Kidney epithelial cell (primary cell): ENCODE measurements at regions not wholly inside any gene's neighbourhood (a gene's known extent, or its start where the extent isn't known, plus 50 kb on each side); places are given as distances from the start of the nearest gene placed in this dataset.
A peak's percentile ranks its signal among the peaks of the same experiment; 100 is the strongest.

Experiments
- DNase-seq: peaks from one replicate; pipeline ENCODE4 v3.0.0-alpha.2; 2010; ENCODE audit warnings: low read depth
- H3K27me3 ChIP-seq: 2 replicates; pipeline ENCODE4 v1.6.0; 2011; ENCODE audit warnings: low read length; ENCODE audit not compliant: control insufficient read depth, insufficient read depth
- H3K36me3 ChIP-seq: 2 replicates; pipeline ENCODE4 v1.5.1; 2011; ENCODE audit warnings: low read length; ENCODE audit not compliant: control insufficient read depth, insufficient read depth
- H3K4me3 ChIP-seq: 2 replicates; pipeline ENCODE4 v1.5.1; 2011; ENCODE audit warnings: low read depth, mild to moderate bottlenecking, control low read depth, low read length
- CTCF ChIP-seq: IDR thresholded peaks from 2 replicates; pipeline ENCODE4 v1.5.1; 2011; ENCODE audit warnings: mild to moderate bottlenecking, moderate library complexity, low read length, control low read depth, inconsistent platforms; ENCODE audit not compliant: insufficient read depth, poor library complexity, severe bottlenecking

- H3K4me3 ChIP-seq = no peak overlapping the region
- no peak for TF ChIP-seq CTCF
- no peak for DNase-seq
- no peaks in the 10 kb centered on the region for H3K36me3 ChIP-seq
- H3K27me3 ChIP-seq = no peaks in the 10 kb centered on the region
These were observed 269.4 kb upstream of the TCF4 start for GRCh38 chr18:55857409-55857808.

DNA sequence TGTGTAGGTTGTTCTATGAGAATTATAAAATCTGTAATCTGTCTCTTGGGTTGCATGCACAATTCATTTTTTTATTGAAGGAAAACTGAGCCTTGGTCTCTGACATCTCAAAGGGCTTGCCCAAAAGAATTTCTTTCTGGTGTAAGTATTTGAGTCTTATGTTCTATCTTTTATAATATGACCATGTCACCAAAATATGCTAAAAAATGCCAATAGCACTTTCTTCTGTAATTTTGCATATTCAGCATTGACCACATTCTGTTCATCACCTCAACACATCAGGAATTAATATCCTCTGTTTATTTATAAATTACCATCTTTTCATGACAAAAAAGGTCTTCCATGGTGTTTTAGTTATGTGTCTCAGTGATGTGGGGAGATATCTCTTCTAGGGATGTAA is 268.7 kb upstream of the TCF4 start:
- H3K4me3 ChIP-seq = no peak overlapping the region
- DNase-seq = no peak
- TF ChIP-seq CTCF = no peak

DNA sequence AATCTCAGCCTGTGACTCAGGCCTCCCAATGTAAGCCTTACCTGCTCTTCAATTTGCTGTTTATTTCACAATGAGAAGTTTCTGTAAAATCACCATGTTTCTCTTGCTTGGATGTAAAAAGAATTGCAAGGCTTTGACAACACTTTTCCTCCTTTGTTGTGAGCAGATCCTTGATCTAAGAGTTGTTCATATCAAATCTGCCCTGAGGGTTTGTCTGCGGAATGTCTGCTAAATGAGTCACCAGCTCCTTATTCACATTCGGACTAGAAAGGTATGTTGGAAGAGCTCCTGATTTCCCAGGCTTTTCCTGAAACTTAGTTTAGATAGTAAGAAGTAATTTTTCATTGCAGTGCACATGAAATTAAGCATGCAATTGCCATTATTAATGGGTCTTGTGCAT is 268.2 kb upstream of the TCF4 start:
- TF ChIP-seq CTCF = no peak
- DNase-seq = peak; percentile 94

More for the DNA sequence above, 268.7 kb upstream of the TCF4 start:
- no peaks in the 10 kb centered on the region for H3K36me3 ChIP-seq
- H3K27me3 ChIP-seq = no peaks in the 10 kb centered on the region

GRCh38 chr18:55853268-55853667 is 265.3 kb upstream of the TCF4 start:
- Histone ChIP-seq H3K36me3 (no peaks in the 10 kb centered on the region), H3K27me3 (no peaks in the 10 kb centered on the region), H3K4me3 (no peak overlapping the region)
- TF ChIP-seq CTCF = no peak
- DNase-seq = no peak

More for the DNA sequence above, 268.2 kb upstream of the TCF4 start:
- no peaks in the 10 kb centered on the region for H3K27me3 ChIP-seq
- no peak overlapping the region for H3K4me3 ChIP-seq
- no peaks in the 10 kb centered on the region for H3K36me3 ChIP-seq

- no peak for TF ChIP-seq CTCF
- Histone ChIP-seq H3K4me3 (no peak overlapping the region), H3K36me3 (no peaks in the 10 kb centered on the region), H3K27me3 (no peaks in the 10 kb centered on the region)
- no peak for DNase-seq
These were observed 262.9 kb upstream of the TCF4 start for GRCh38 chr18:55850904-55851303.

DNA sequence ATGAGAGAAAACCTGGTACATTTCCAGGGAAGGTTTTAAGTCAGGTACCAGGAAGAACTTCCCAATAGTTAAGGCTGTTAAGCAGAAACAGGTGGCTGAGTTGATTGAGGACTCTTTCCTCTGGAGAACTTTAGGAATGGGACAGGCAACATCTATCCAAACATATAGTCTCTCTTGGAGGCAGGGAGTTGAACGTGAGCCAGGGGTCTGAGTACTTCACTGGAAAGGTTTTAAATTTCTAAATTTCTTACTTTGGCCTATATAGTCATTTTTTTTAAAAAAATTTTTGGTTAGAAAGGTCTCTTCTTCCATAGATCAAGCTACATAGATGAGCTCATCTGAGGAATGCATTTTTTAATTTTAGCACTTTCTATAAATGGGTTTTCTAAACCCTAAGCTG is 261.4 kb upstream of the TCF4 start:
- TF ChIP-seq CTCF = no peak
- no peak for DNase-seq
- no peaks in the 10 kb centered on the region for H3K36me3 ChIP-seq
- no peak overlapping the region for H3K4me3 ChIP-seq
- no peaks in the 10 kb centered on the region for H3K27me3 ChIP-seq
